Left lung (tissue), 4 donors: ENCODE measurements at regions not wholly inside any gene's neighbourhood (a gene's known extent, or its start where the extent isn't known, plus 50 kb on each side); places are given as distances from the start of the nearest gene placed in this dataset.

Source experiments
- ATAC-seq: fragments of 200-7000 bp; cut with Tn5 transposase; one replicate; pipeline ENCODE4 v1.9.1; 2020; ENCODE audit warnings: moderate library complexity
- DNase-seq, 4 donors: peaks; one replicate each; pipeline ENCODE4 v3.0.0-alpha.2; 2013 to 2020
- H3K27ac ChIP-seq, 2 donors: fragments of 200-600 bp; sonication (generic) in 1 of 2; one replicate each; pipeline versions ENCODE4 v1.5.0 to v1.8.0; 2020 to 2021
- H3K27me3 ChIP-seq, 2 donors: fragments of 200-600 bp; sonication (generic) in 1 of 2; one replicate each; pipeline versions ENCODE4 v1.5.0 to v1.8.0; 2020 to 2021
- H3K36me3 ChIP-seq, 2 donors: fragments of 200-600 bp; sonication (generic) in 1 of 2; one replicate each; pipeline versions ENCODE4 v1.5.0 to v1.8.0; 2020 to 2021
- H3K4me1 ChIP-seq, 2 donors: fragments of 200-600 bp; one replicate each; pipeline ENCODE4 v1.8.0; 2021
- H3K4me3 ChIP-seq, 2 donors: fragments of 200-600 bp; sonication (generic) in 1 of 2; one replicate each; pipeline versions ENCODE4 v1.5.0 to v1.8.0; 2020 to 2021; ENCODE audit warnings: mild to moderate bottlenecking in 1 of 2
- H3K9me3 ChIP-seq, 2 donors: fragments of 200-600 bp; sonication (generic) in 1 of 2; one replicate each; pipeline versions ENCODE4 v1.5.0 to v1.8.0; 2020 to 2021
- intact Hi-C, 2 donors: fragments of 100-400 bp; cut with DNase I; formaldehyde crosslinking; loops; one replicate each; pipeline versions ENCODE4 v1.11.2 to v1.14.2; 2022
- TF ChIP-seq, protein P1 (sequence below), 2 donors: fragments of 200-600 bp; sonication (generic) in 1 of 2; IDR thresholded peaks; one replicate each; pipeline versions ENCODE4 v1.5.0 to v1.8.0; 2021; ENCODE audit warnings: antibody characterized with exemption in 2 of 2
- donor health status: DM: no; HTN: yes; CAD: no.
- donor health status: DM: no; HTN: no; CAD: no.

DNA sequence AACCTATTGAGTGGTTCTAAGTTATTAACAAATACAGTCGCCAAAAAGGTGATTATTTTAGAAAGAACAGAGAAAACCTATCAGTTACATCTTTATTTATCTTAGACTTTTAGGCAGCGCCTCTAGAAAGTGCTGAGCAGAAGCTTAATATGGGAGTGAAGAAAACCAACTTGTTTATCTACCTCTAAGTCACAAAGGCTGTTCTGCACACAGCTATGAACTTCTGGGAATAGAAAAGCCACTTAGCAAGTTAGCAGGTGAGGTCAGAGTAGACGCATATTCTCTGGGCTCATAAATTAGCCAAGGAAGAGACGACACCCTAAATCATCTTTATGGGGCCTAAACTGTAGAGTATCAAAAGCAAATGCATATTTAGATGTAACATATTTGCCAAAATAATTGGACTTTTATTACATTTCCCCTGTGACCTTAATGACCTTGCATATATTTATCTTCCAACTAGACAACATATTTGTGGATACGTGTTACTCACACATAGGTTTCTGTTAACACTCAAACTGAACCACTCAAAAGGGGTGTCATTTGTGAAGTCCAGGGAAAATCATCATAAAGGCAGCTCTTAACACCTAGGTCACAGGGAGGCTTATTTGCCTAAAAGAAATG is 267.1 kb downstream of the ADGB start:
- Histone ChIP-seq H3K9me3 (no peaks in the 10 kb centered on the region), H3K27me3 (no peaks in the 10 kb centered on the region), H3K36me3 (no peaks in the 10 kb centered on the region), H3K27ac (no peak overlapping the region), H3K4me1 (no peaks in the 10 kb centered on the region), H3K4me3 (no peak overlapping the region)
- intact Hi-C loops, result no loop called here
- ATAC-seq (no peak), DNase-seq (no peak)
- TF ChIP-seq, protein P1, sequence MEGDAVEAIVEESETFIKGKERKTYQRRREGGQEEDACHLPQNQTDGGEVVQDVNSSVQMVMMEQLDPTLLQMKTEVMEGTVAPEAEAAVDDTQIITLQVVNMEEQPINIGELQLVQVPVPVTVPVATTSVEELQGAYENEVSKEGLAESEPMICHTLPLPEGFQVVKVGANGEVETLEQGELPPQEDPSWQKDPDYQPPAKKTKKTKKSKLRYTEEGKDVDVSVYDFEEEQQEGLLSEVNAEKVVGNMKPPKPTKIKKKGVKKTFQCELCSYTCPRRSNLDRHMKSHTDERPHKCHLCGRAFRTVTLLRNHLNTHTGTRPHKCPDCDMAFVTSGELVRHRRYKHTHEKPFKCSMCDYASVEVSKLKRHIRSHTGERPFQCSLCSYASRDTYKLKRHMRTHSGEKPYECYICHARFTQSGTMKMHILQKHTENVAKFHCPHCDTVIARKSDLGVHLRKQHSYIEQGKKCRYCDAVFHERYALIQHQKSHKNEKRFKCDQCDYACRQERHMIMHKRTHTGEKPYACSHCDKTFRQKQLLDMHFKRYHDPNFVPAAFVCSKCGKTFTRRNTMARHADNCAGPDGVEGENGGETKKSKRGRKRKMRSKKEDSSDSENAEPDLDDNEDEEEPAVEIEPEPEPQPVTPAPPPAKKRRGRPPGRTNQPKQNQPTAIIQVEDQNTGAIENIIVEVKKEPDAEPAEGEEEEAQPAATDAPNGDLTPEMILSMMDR (IDR thresholded peaks at IDR 0.05), result no peak

DNA sequence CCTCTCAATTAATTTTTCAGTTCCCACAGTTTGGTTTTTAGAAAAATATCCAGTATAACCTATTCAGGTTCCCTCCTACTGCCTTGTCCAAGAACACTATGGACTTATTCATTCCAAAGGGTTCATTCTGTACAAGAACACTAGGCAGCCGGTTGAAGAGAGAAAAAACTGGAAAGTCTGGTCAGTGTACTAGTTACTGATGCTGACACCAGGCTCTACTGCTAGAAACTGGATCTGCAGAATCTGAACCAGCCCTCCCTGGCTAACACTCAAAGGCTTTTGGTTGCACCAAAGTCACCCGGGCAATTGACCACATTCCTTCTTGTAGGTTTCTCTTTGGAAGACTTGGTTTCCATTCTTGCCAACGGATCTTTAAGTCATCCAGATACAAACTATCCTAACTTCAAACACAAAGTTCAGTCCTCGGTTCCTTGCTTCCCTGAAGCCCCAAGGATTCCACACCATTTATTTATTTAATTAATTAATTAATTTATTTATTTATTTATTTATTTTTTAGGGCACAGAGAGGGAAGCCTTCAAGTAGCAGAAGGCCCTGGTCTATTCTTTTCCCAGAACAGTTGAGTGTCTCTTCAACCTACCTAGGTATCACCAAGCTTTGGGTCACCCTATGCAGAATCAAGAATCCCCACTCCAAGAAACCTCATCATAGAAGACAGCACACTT is 268.1 kb downstream of the ADGB start:
- no peaks in the 10 kb centered on the region for H3K9me3 ChIP-seq
- intact Hi-C loops, result no loop called here
- no peaks in the 10 kb centered on the region for H3K36me3 ChIP-seq
- no peak overlapping the region for H3K27ac ChIP-seq
- DNase-seq (no peak), ATAC-seq (no peak)
- H3K27me3 ChIP-seq, result no peaks in the 10 kb centered on the region
- TF ChIP-seq, protein P1 (IDR thresholded peaks at IDR 0.05), result no peak
- H3K4me1 ChIP-seq, result no peaks in the 10 kb centered on the region
- no peak overlapping the region for H3K4me3 ChIP-seq

DNA sequence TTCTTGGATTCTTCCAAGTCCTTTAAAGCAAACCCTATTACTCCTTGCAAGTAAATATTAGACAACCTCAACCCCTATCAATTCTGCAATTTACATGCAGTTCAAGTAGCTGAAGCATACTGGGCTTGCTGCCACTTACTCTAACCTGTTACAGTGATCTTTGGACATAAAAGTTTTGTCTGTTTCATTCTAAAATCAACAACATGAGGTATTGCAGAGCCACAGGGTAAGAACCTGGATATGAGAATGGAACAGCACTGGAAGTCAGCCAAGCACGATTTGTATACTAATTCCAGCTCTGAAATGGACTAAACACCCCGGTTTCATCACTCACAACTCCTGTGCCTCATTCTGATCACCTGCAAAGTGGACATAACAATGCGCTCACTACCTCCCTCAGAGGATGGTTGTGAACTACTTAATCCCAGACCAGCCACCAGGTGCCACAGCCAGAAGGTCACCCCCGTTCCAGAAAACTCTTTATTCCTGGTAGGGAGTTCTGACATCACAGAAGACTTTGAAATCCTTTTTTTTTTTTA is 270.0 kb downstream of the ADGB start:
- H3K36me3 ChIP-seq, result no peaks in the 10 kb centered on the region
- TF ChIP-seq, protein P1 (IDR thresholded peaks at IDR 0.05), result no peak
- no peaks in the 10 kb centered on the region for H3K4me1 ChIP-seq
- no peaks in the 10 kb centered on the region for H3K9me3 ChIP-seq
- H3K4me3 ChIP-seq, result no peak overlapping the region
- H3K27ac ChIP-seq, result no peak overlapping the region
- intact Hi-C loops, result no loop called here
- DNase-seq, result no peak
- no peak for ATAC-seq
- H3K27me3 ChIP-seq, result no peaks in the 10 kb centered on the region

DNA sequence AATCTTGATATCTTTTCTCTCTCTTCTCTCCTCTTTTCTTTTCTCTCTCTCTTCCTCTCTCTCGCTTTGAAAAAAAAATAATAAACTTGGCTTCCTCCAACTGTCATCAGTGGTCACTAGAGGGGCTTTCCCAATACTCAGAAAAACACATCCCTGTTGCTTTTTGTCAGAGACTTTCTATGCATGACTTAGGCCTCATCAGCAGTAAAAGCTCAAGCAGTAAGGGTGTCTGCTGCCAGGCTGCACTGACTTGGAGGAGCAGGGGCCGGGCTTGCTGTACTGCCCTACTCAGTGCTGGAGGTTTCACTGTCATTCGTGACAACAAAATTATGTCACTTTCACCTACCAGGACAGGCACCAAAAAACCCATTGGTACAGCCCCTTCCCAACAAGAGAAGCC is 272.0 kb downstream of the ADGB start:
- Histone ChIP-seq H3K4me3 (no peak overlapping the region), H3K4me1 (no peaks in the 10 kb centered on the region), H3K9me3 (no peaks in the 10 kb centered on the region), H3K27me3 (no peaks in the 10 kb centered on the region), H3K27ac (no peak overlapping the region), H3K36me3 (no peaks in the 10 kb centered on the region)
- intact Hi-C loops, result no loop called here
- no peak for ATAC-seq
- TF ChIP-seq, protein P1 (IDR thresholded peaks at IDR 0.05), result no peak
- no peak for DNase-seq

DNA sequence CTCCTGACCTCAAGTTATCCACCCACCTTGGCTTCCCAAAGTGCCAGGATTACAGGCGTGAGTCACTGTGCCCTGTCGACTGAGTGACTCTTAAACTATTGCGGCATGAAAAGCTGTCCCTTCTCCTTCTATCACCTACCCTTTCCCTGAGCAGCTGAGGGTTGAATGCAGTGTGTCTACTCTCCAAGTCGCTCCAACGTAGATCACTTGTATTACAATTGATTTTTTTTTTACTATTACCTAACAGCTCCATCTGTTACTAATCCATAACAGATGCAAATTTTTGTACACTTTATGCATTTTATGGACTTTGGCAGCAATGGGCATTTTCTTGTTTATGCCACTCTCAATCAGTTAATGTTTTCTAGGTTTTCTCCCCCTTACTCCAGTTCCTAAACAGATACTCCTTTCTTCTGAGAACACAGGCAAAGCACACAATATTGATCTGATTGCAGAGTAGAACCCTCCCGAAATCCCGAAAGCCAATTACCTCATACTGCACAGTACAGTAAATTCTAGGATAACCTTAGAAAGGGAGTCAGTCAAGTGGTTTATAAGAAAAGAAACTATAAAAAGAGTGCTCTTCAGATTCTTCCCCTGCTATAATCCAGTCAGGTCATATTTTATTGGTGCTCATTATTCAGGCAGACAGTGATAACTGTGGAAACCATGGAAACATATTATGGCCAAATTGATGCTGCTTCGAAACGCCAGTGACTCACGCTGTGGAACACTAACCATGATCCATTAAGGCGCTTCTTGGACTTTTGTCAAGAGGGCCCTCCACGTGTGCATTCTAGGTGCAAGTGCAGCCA is 273.0 kb downstream of the ADGB start:
- intact Hi-C loops, result no loop called here
- H3K27me3 ChIP-seq, result no peaks in the 10 kb centered on the region
- ATAC-seq, result no peak
- TF ChIP-seq, protein P1 (IDR thresholded peaks at IDR 0.05), result no peak
- DNase-seq, result no peak
- H3K27ac ChIP-seq, result no peak overlapping the region
- no peaks in the 10 kb centered on the region for H3K36me3 ChIP-seq
- peaks cover 0 to 9% of the 10 kb centered on the region in 2 donors for H3K4me1 ChIP-seq
- no peaks in the 10 kb centered on the region for H3K9me3 ChIP-seq
- no peak overlapping the region for H3K4me3 ChIP-seq
